HG03565 (cell line): ENCODE measurements at regions not wholly inside any gene's neighbourhood (a gene's known extent, or its start where the extent isn't known, plus 50 kb on each side); places are given as distances from the start of the nearest gene placed in this dataset.
"Not testable (repeated sequence)": the region's sequence is repeated elsewhere in the genome, so short reads cannot be mapped to it uniquely, and the experiment has no call there.

Experiments used
- ATAC-seq: cut with Tn5 transposase; IDR thresholded peaks from one replicate; pipeline ENCODE4 v1.9.1; 2021; ENCODE audit warnings: mild to moderate bottlenecking, moderate library complexity; ENCODE audit not compliant: unreplicated experiment

DNA sequence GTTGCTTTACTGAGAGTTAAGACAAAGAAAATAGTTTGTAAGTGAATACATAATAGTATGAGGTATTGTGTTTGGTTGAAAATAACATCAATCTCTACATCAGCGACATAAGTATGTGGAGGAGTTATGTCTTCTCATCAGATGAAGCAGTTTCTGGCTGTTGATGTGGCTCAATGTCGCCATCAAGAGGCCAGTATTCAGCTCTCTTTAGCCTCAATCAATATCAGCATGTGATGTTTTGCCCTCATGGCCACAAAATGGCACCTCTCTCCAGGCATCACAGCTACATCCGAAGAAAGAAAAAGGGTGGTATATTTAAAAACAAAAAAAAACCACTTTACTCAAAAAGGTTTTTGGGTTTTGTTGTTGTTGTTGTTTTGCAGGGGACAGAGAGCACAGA is 302.3 kb upstream of the TMEM132C start:
- no peak for ATAC-seq

DNA sequence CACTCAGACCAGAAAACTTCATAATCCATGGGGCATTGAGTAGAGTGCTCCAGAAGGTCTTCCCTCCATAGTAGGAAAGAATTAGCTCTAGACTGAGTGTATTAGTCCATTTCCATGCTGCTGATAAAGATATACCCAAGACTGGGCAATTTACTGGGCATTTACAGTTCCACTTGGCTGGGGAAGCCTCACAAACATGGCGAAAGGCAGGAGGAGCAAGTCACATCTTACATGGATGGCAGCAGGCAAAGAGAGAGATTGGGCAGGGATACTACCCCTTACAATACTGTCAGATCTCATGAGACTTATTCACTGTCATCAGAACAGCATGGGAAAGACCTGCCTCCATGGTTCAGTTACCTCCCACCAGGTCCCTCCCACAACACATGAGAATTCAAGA is 300.6 kb upstream of the TMEM132C start:
- no peak for ATAC-seq

DNA sequence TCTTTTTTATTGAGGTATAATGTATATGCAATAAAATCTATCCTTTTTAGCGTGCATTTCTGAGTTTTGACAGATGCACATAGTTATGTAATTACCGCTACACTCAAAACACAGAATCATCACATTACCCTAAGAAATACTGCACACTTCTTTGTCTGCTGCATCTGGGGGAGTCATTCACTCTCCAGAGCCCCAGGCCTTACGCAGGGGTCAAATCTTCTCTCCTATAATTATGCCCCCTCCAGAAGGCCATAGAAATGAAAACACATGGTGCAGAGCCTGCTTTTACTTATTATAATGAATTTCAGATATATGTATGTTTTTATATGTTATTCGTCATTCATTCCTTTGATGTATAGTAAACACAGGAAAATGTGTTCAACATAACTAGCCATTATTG is 296.5 kb upstream of the TMEM132C start:
- no peak for ATAC-seq

DNA sequence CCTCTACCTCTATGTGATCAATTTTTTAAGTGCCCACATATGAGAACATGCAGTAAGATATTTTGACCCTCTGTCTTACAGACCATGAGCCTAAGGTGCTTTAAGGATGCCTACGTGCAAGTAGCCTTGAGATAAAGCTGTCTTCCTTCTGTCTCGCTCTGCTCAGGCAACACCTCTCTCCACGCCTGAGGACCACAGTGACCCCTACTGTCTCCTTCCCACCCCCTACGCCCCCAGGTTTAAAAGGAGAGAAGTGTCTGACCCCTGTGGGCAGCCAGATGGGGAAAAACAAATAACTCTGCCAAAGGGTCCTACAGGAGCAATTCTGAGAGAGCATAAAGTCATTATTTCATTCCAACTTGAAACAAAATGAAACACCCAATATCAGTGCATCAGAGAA is 286.4 kb upstream of the TMEM132C start:
- no peak for ATAC-seq

DNA sequence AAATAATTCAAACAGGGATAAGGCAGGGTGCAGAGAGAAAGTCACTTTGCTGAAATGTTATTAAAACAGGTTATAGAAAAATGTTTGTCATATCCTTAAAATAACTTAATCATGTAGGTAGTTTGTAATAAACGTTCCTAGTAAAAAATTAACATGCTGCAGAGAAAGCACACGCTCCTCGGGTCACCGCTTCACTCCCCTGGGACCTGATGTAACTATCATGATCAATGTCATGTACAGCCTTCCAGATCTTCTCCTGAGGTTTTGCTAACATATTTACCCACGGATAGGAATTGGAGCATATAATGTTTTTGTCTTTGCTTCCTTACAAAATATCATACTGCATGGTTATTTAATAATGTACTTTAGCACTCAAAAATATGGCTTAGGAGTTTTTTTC is 285.1 kb upstream of the TMEM132C start:
- ATAC-seq, result no peak

DNA sequence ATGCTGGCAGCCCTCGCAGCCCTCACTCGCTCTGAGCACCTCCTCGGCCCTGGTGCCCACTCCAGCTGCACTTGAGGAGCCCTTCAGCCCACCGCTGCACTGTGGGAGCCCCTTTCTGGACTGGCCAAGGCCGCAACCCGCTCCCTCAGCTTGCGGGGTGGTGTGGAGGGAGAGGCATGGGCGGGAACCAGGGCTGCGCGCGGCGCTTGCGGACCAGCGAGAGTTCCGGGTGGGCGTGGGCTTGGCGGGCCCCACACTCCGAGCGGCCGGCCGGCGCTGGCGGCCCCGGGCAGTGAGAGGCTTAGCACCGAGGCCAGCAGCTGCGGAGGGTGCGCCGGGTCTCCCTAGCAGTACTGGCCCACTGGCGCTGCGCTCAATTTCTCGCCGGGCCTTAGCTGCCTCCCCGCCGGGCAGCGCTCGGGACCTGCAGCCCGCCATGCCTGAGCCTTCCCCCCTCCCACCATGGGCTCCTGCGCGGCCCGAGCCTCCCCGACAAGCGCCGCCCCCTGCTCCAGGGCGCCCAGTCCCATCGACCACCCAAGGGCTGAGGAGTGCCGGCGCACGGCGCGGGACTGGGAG is 283.7 kb upstream of the TMEM132C start:
- not testable (repeated sequence) for ATAC-seq

DNA sequence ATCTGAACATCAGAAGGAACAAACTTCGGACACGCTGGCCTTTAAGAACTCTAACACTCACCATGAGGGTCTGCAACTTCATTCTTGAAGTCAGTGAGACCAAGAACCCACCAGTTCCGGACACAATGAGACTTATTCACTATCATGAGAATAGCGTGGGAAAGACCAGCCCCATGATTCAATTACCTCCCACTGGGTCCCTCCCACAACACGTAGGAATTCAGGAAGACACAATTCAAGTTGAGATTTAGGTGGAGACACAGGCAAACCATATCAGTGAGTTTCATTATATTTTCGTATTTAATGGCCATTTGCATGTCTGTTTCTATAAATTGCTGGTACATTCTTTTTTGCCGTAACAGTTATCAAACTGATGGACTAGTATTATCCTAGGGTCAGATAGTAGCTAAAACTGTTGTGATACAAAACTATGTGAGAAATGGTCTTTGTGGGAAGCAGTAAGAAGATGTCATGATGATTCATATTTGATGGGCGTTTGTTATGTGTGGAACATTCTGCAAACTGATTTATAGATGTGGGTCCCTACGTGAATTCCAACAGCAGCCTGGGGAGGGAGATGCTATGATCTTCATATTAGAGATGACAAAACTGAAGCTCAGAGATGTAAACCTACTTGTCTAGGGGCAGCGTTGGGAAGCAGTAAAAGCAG is 282.4 kb upstream of the TMEM132C start:
- no peak for ATAC-seq

DNA sequence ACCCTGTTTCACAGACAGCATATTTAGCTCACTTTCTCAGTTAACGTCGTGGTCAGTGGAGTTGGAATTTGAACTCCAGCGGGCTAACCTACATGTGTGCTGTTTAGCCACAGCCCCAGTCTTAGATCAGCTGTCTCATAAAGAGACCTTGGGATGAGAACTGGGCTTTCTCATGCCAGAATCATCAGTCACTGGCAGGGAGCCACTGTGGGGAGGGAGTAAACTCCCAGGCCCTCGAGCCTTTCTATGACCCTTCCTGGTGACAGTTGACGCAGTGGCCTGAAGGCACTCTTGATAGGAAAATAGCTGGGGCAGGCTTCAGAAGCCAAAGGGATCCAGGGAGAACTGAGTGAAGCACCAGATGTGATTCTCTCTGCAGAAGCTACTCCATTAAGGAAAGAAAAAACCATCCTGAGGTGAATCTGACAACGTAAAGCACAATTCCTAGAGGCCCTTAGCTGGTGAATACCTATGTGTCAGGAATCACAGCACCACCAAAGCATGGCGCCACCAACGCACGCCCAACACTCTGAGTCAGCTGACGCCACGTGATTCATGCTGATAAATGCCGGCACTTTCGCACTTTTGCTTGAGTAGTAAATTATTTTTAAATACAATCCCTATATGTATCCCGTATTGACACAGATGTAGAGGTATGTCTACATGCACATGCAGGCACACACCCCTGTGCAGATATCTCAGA is 279.6 kb upstream of the TMEM132C start:
- no peak for ATAC-seq

DNA sequence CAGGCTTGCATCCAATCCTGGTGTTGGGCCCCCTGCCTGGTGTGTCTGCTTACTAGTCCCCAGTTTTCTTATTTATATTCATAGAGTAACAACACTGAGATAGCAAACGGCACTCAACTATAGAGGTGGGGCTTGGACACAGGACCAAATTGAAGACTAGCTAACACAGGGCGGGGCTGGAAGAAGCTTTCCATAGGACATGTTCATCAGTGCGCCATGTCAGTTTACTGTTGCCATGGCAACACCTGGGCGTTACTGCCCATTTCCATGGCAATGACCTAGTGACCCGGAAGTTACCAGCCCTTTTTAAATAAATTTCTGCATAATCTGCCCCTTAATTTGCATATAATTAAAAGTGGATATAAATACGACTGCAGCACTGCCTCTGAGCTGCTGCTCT is 275.5 kb upstream of the TMEM132C start:
- ATAC-seq, result no peak

DNA sequence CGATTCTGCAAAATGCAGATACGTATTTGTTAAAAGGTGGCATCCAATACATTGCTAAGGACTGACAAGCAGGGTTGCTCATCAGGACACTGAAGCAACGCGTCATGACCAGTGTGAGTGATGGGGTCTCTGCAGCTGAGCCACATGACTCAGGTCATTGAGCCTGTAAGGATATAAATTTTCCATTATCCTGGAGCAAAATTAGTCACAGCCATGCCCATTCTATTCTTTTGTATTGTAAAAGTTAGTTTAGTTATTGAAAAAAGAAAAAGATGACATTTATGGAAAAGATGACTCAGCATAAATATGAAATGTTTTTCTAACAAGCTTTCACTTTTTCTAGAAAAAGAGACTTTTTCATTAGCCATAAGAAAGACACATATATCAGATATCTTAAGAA is 268.0 kb upstream of the TMEM132C start:
- no peak for ATAC-seq

DNA sequence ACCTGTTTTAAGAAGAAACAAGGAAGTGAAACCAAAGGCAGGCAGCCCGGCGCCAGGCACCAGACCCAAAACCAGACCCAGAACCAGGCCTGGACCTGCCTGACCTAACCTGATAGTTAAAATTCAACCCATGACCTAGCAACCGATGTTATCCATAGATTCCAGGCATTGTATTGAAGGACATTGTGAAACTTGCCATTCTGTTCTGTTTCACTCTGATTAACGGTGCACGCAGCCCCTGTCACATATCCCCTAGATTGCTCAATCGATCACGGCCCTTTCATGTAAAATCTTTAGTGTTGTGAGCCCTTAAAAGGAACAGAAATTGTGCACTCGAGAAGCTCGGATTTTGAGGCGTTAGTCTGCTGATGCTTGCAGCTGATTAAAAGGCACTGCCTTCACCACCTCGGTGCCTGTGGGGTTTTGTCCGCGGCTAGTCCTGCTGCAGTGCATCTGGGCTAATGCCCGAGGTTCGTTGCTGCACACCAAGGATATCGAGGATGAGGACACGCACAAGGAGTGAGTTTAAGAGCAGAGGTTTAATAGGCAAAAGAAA is 262.5 kb upstream of the TMEM132C start:
- ATAC-seq, result no peak

DNA sequence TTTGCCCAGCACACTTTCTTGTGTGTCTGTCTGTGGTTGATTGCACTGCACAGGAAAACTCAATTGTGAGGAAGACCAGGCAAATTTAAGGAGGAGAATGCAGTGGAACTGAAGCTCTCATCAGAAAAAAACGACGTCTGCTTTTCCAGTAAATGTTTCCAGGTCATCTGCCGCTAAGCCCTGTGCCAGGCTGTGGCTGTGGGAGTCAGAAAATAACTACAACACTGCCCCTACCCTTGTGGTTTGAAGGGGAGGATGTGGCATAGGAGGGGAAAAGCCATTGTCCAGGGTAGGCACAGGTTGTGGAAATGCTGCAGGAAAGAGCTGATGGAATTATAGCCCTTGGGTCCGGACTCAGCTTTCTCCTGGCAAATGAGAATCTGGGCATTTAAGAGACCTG is 259.7 kb upstream of the TMEM132C start:
- ATAC-seq, result no peak

DNA sequence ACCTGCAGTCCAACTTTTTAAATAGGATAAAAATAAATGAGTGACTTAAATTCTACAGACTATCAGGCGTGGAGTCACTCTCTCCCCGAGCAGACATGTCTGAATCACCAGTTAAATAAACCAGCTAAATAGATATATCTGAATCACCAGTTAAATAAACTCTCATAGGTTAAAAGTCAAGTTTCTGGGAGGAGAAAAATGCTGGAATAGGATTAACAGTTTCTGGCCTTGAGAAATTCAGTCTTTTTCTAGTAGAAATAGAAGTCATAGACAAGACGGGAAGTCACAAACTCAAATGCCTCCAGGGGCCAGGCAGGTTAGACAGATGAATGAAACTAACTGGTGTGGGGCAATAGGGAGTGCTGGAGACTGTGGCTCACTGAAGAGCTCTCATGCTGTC is 258.6 kb upstream of the TMEM132C start:
- no peak for ATAC-seq

DNA sequence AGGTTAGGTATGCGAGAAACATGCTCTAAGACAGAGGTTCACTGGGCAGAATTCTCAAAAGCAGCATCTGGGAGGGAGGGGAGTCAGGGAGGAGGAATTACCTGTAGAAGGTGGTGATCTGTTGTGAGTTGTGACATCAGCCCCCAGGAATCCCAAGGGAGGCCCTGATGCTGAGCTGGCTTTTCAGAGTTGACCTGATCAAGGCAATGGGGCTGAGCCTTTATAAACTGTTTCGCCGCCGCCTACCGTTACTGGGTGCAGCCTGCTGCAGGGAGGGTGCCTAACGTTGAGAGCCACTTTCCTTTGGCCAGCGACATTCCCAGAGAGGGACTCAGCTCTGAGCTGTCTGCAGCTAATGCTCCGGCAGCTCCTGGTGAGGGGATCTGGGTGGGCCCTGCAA is 257.9 kb upstream of the TMEM132C start:
- ATAC-seq, result no peak

DNA sequence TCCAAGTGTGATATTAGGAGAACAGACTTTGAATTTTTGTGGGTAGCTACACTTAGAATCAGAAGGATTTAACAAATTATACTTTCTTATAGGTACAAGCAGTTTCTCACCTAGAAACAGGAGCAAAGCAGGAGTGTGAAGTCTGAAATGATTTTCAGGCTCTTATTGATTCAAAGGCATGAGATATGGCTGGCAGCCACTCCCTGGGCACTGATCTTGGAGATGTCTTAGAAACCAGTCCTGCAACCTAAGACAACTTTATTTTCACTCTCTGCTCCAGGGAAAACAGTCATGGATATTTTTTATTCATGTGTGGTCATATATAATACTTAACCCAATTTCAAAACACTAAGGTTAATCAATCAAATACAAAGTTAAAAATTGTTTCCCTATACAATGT is 254.9 kb upstream of the TMEM132C start:
- ATAC-seq, result no peak

DNA sequence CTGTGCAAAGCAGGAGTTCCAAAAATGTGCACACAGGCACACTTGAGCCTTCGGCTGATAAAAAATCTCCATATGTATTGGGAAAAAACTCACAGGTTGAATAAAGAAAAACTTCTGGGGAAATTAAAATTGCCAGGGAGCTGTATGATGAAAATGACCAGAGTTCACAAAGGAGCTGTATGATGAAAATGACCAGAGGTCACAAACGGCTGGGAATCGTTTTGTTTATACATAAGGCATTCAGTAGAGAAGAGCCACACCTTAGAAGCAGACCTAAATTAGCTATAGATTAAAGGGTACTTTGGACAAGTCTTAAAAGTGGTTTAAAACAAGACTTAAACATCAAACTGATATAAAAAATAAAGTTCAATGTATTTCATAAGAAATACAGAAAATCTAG is 251.7 kb upstream of the TMEM132C start:
- ATAC-seq, result no peak

DNA sequence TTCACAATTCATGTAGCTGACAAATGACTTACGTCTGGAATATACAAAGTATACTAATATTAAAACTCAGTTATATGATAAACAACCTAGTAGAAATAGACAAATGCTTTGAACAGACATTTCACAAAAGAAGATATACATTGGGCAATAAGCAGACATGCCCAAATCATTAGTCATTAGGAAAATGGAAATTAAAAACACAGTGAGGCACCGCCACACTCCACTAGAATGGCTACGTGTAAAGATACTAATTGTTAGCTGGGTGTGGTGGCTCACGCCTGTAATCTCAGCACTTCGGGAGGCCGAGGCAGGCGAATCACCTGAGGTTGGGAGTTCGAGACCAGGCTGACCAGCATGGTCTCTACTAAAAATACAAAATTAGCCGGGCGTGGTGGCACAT is 248.9 kb upstream of the TMEM132C start:
- ATAC-seq, result no peak

DNA sequence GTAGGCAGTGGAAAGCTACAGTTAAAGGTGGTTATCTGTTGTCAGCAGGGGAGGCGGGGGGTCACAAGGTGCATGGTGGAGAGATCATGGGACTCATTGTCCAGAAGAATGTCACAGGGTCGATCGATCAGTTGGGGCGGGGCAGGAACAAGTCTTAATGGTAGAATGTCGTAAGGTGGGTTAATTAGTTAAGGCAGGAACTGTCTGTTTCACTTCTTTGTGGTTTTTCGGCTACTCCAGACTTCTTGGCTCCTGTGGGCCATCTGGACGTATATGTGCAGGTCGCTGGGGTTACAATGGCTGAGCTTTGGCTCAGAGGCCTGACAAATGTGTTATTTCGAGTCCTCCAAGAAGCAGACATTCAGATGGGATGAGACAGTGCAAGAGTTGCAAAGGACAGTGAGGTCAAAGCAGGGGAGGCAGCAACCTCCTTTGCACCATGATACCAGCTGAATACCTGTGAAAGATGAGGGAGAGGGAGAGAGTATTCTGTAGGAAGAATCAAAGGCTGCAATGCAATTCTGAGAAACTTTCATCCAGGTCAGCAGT is 246.9 kb upstream of the TMEM132C start:
- no peak for ATAC-seq

DNA sequence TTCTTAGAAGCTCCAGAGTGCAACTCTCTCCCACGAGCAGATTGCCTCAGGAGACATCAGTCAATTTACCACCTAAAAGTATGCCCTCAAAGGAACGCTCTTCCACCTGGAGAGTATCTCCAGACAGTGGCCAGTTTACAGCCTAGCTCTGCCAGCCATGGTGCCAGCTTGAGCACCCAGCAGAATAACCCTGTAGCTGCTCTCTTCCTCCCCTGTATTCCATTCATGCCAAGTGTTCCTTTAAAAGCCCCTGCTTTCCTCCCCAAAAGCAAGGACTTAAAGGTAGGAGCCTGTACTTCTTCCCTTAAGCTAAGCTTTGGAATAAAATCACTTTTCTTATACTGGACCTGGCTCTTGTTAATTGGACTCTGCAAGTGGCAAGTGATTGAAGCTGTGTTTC is 245.4 kb upstream of the TMEM132C start:
- no peak for ATAC-seq

DNA sequence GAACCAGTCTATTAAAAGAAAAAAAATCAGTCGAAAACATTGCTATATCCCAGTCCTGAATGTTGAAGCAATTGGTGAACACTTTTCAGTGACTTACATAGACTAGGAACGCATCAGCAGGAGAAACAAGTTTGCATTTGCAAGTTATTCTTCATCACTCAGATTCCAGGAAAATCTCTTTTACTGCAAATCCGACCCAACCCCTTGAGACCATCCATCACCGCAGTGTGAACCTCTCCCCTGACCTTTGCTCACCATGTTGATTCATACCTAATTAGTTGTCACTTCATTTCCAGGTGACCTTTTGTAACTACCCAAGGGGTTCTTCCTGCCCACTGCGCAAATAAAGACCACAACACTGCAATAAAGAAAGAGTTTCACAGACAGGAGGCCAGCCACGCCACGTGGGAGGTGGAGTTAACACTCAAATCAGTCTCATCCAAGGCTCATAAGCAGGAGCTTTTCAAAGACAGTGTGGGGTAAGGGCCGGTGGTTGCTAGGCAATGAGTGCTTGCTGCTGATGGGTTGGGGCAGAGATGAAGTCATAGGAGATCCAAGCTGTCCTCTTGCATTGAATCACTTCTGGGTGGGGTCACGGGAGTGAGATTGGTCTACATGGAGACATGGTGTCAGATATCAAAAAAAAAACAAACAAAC is 241.3 kb upstream of the TMEM132C start:
- no peak for ATAC-seq
